Gastroesophageal sphincter (tissue), 3 donors: ENCODE measurements at regions not wholly inside any gene's neighbourhood (a gene's known extent, or its start where the extent isn't known, plus 50 kb on each side); places are given as distances from the start of the nearest gene placed in this dataset.

Source experiments
- POLR2A ChIP-seq, 2 donors: fragments of 450-650 bp; IDR thresholded peaks; one replicate each; pipeline ENCODE4 v1.6.1; 2017; ENCODE audit warnings: antibody characterized with exemption in 2 of 2, mild to moderate bottlenecking in 2 of 2, moderate library complexity in 1 of 2
- TF ChIP-seq, protein P1 (sequence below), 4 experiments: fragments of 200-600 bp in 2 of 4; fragments of 450-650 bp in 2 of 4; sonication (generic) in 1 of 4; IDR thresholded peaks; one replicate each; pipeline ENCODE4 v1.5.1; 2017 to 2019; ENCODE audit warnings: antibody characterized with exemption in 4 of 4, mild to moderate bottlenecking in 2 of 4, moderate library complexity in 2 of 4

DNA sequence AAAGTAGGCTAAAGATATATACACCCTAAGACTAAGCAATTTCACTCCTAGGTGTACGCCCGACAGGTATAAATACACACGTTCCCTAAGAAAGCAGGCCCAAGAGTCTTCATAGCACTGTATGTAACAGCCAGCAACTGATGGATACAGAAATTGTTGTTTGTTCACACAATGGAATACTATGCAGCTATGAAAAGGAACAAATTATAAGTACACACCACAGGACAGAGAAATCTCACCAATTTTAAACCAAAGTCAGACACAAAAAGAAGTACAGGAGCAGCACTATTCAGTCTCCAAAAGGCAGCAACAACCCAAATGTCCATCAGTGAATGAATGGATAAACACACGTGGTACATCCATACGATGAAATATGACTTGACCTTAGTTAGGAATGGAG lies 106.1 kb downstream of the LITAF start:
- no peak for TF ChIP-seq POLR2A (IDR thresholded peaks at IDR 0.05)
- TF ChIP-seq, protein P1, sequence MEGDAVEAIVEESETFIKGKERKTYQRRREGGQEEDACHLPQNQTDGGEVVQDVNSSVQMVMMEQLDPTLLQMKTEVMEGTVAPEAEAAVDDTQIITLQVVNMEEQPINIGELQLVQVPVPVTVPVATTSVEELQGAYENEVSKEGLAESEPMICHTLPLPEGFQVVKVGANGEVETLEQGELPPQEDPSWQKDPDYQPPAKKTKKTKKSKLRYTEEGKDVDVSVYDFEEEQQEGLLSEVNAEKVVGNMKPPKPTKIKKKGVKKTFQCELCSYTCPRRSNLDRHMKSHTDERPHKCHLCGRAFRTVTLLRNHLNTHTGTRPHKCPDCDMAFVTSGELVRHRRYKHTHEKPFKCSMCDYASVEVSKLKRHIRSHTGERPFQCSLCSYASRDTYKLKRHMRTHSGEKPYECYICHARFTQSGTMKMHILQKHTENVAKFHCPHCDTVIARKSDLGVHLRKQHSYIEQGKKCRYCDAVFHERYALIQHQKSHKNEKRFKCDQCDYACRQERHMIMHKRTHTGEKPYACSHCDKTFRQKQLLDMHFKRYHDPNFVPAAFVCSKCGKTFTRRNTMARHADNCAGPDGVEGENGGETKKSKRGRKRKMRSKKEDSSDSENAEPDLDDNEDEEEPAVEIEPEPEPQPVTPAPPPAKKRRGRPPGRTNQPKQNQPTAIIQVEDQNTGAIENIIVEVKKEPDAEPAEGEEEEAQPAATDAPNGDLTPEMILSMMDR (IDR thresholded peaks at IDR 0.05): no peak
